ENCODE measurements at regions not wholly inside any gene's neighbourhood (a gene's known extent, or its start where the extent isn't known, plus 50 kb on each side); places are given as distances from the start of the nearest gene placed in this dataset.

DNA sequence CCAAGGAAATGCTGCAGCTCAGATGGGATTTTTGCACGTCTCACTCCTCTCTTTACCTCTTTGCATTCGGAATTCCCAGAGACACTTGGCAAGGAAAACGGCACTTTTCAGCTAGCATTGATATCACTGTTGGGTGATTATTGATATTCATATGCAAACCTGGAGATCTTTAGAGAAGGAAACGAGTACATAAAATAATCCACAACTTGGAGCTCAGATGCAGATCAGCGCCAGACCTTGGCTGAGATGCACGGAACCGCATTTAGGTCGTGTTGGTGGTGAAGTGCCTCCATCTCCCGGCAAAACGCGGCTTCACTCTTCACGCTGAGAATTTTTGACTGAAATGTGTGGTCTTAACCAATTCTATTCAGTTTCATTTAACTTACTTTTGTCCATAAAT, 77.2 kb upstream of the ARHGEF7 start:
- intact Hi-C loops (cut with DNase I; ENCODE audit: low total_unique reads): no loop called here
- Histone ChIP-seq H3K4me3 (no peak overlapping the region), H3K27me3 (replicated peaks in 1 of 7) (peaks cover 0 to 6% (median 0%) of the 10 kb centered on the region in 7 donors), H3K9me3 (no peaks in the 10 kb centered on the region), H3K27ac (no peak overlapping the region), H3K4me1 (no peaks in the 10 kb centered on the region), H3K36me3 (no peaks in the 10 kb centered on the region)
- no peak for DNase-seq
- WGBS, 5 donors: 61 to 70% (median 69%) methylated on average over 12 of the region's 12 CpGs
- TF ChIP-seq, protein P1, sequence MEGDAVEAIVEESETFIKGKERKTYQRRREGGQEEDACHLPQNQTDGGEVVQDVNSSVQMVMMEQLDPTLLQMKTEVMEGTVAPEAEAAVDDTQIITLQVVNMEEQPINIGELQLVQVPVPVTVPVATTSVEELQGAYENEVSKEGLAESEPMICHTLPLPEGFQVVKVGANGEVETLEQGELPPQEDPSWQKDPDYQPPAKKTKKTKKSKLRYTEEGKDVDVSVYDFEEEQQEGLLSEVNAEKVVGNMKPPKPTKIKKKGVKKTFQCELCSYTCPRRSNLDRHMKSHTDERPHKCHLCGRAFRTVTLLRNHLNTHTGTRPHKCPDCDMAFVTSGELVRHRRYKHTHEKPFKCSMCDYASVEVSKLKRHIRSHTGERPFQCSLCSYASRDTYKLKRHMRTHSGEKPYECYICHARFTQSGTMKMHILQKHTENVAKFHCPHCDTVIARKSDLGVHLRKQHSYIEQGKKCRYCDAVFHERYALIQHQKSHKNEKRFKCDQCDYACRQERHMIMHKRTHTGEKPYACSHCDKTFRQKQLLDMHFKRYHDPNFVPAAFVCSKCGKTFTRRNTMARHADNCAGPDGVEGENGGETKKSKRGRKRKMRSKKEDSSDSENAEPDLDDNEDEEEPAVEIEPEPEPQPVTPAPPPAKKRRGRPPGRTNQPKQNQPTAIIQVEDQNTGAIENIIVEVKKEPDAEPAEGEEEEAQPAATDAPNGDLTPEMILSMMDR (IDR thresholded peaks at IDR 0.05 in 8 of 11, conservative IDR thresholded peaks at IDR 0.05 in 3 of 11): no peak

DNA sequence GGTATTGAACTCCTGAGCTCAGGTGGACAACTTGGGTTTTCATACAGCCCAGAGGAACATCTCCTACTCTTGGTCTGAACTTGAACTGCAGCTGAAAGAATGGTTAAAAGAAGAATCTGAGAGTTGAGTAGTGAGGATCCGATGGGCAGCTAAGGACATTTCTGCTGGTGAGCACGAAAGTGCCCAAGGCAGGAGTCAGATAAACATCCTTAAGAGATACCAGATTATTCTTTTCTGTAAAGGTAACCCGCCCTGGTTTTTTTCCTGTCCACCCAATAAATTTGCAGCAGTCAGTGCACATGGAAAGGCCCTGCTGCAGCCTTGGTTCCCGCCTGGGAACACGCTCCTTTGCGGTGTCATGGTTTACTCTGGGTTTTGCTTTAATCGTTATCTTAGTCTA, 78.4 kb upstream of the ARHGEF7 start:
- no peak overlapping the region for H3K4me3 ChIP-seq
- no peaks in the 10 kb centered on the region for H3K36me3 ChIP-seq
- 87 to 92% (median 91%) methylated on average over 7 of the region's 7 CpGs for WGBS, 5 donors
- H3K27ac ChIP-seq: no peak overlapping the region
- no peak for DNase-seq
- no peaks in the 10 kb centered on the region for H3K27me3 ChIP-seq (replicated peaks in 1 of 7)
- no peaks in the 10 kb centered on the region for H3K9me3 ChIP-seq
- TF ChIP-seq POLR2AphosphoS5 (IDR thresholded peaks at IDR 0.05) (no peak), POLR2A (IDR thresholded peaks at IDR 0.05) (no peak)
- TF ChIP-seq, protein P1 (IDR thresholded peaks at IDR 0.05 in 8 of 11, conservative IDR thresholded peaks at IDR 0.05 in 3 of 11): no peak
- H3K4me1 ChIP-seq: no peaks in the 10 kb centered on the region
- intact Hi-C loops (cut with DNase I; ENCODE audit: low total_unique reads): no loop called here

DNA sequence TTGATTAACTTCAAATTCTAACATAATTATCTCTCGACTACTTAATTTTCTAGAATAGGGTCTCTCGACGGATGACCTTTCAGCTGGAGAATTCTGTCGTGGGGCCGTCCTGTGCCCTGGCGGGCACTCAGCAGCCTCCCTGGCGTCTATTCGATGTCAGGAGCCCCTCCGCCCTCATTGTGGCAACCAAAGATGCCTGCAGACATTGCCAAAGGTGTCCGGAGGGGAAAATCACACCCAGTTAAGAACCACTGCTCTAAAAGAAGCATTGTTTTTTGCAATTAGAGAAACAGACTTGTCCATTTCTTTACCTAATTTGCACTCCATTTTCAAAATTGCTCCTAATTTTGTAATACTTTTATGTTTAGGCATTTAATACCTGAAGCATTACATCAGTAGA, 79.2 kb upstream of the ARHGEF7 start:
- H3K4me1 ChIP-seq: no peaks in the 10 kb centered on the region
- no peaks in the 10 kb centered on the region for H3K36me3 ChIP-seq
- WGBS, 5 donors: 78 to 91% (median 82%) methylated on average over 10 of the region's 10 CpGs
- H3K9me3 ChIP-seq: no peaks in the 10 kb centered on the region
- no peak overlapping the region for H3K4me3 ChIP-seq
- H3K27me3 ChIP-seq (replicated peaks in 1 of 7): no peaks in the 10 kb centered on the region
- no peak for TF ChIP-seq POLR2AphosphoS5 (IDR thresholded peaks at IDR 0.05)
- TF ChIP-seq, protein P1 (IDR thresholded peaks at IDR 0.05 in 8 of 11, conservative IDR thresholded peaks at IDR 0.05 in 3 of 11): no peak
- no peak for TF ChIP-seq POLR2A (IDR thresholded peaks at IDR 0.05)
- DNase-seq: no peak
- intact Hi-C loops (cut with DNase I; ENCODE audit: low total_unique reads): no loop called here
- no peak overlapping the region for H3K27ac ChIP-seq

DNA sequence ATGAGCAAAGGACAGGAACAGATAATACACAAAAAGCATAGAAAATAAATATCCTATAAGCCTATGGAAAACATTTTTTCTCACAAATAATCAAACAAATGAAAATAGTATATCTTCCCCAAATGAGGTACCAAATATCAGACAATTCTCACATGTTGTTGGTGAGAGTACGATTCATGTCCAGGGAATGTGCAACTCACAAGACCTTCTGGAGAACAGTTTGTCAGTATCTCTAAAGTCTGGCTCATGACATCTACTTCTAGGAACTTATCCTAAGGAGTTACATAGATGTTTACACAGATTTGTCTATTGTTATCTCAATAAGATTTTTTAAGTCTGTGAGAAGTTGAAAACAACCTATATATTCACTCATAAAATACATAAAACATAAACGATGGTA, 80.3 kb upstream of the ARHGEF7 start:
- H3K27me3 ChIP-seq (replicated peaks in 1 of 7): no peaks in the 10 kb centered on the region
- no peak for DNase-seq
- no peaks in the 10 kb centered on the region for H3K36me3 ChIP-seq
- no peaks in the 10 kb centered on the region for H3K4me1 ChIP-seq
- H3K9me3 ChIP-seq: no peaks in the 10 kb centered on the region
- H3K4me3 ChIP-seq: no peak overlapping the region
- no peak overlapping the region for H3K27ac ChIP-seq
- intact Hi-C loops (cut with DNase I; ENCODE audit: low total_unique reads): no loop called here
- WGBS, 5 donors: 78 to 88% (median 82%) methylated on average over 2 of the region's 2 CpGs
- TF ChIP-seq POLR2AphosphoS5 (IDR thresholded peaks at IDR 0.05) (no peak), POLR2A (IDR thresholded peaks at IDR 0.05) (no peak)
- TF ChIP-seq, protein P1 (IDR thresholded peaks at IDR 0.05 in 8 of 11, conservative IDR thresholded peaks at IDR 0.05 in 3 of 11): no peak
